ENCODE measurements at regions not wholly inside any gene's neighbourhood (a gene's known extent, or its start where the extent isn't known, plus 50 kb on each side); places are given as distances from the start of the nearest gene placed in this dataset.

DNA sequence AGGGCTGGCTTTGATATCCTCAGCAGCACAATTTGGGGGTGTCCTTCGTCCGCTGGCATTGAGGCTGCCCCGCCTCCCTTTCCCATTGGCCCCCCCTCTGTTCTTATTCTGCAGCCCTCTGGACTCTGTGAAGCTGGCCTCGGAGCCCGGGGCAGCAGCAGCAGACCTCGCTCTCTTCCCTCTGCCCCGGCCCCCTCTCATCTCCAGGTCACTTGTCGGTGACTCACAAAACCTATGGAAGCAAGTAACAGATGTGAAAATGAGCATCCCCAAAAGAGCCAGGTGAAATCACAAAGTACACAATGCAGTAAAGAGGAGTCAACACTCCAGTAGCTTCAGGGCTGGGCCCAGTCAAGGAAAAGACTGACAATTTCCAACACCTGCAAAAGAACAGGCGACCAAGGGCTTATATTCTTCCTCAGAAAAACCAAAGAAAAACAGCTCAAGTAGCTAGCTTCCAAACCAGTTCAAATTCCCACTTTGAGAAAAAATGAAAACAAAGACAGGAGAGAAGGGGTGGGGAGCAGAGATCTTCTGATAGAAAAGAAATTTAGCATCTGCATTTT, 97.5 kb downstream of the ZNF608 start:
- Histone ChIP-seq H3K9me3 (no peaks in the 10 kb centered on the region), H3K4me3 (no peak overlapping the region), H3K36me3 (ENCODE audit: low read depth) (no peaks in the 10 kb centered on the region), H3K4me1 (ENCODE audit: low read depth) (peaks cover 36% of the 10 kb centered on the region)
- DNase-seq (no peak), ATAC-seq (no peak)
- TF ChIP-seq, protein P1, sequence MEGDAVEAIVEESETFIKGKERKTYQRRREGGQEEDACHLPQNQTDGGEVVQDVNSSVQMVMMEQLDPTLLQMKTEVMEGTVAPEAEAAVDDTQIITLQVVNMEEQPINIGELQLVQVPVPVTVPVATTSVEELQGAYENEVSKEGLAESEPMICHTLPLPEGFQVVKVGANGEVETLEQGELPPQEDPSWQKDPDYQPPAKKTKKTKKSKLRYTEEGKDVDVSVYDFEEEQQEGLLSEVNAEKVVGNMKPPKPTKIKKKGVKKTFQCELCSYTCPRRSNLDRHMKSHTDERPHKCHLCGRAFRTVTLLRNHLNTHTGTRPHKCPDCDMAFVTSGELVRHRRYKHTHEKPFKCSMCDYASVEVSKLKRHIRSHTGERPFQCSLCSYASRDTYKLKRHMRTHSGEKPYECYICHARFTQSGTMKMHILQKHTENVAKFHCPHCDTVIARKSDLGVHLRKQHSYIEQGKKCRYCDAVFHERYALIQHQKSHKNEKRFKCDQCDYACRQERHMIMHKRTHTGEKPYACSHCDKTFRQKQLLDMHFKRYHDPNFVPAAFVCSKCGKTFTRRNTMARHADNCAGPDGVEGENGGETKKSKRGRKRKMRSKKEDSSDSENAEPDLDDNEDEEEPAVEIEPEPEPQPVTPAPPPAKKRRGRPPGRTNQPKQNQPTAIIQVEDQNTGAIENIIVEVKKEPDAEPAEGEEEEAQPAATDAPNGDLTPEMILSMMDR (IDR thresholded peaks at IDR 0.05), result no peak
- intact Hi-C loops (cut with DNase I, micrococcal nuclease), result no loop called here

DNA sequence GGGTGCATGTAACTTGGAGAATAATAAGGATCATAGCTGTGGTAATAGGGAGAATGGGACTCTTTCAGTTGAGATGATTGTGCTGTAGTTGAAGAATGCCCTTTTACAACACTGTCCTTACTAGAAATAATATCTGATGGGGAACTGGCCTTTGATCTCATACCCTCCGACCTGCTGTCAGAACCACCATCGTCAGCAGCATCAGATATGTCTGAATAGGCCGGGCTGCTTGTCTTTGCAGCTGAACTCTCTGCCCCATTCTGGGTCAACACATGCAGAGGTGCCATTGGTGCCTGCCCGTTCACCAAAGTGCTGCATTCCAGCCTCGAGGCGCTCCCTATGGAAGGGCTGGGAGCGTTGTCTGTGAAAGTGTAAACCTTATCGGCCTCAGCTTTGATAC, 99.1 kb downstream of the ZNF608 start:
- Histone ChIP-seq H3K36me3 (ENCODE audit: low read depth) (no peaks in the 10 kb centered on the region), H3K4me3 (no peak overlapping the region), H3K9me3 (no peaks in the 10 kb centered on the region), H3K4me1 (ENCODE audit: low read depth) (peaks cover 30% of the 10 kb centered on the region)
- TF ChIP-seq, protein P1 (IDR thresholded peaks at IDR 0.05), result no peak
- ATAC-seq (no peak), DNase-seq (no peak)
- intact Hi-C loops (cut with DNase I, micrococcal nuclease), result no loop called here

DNA sequence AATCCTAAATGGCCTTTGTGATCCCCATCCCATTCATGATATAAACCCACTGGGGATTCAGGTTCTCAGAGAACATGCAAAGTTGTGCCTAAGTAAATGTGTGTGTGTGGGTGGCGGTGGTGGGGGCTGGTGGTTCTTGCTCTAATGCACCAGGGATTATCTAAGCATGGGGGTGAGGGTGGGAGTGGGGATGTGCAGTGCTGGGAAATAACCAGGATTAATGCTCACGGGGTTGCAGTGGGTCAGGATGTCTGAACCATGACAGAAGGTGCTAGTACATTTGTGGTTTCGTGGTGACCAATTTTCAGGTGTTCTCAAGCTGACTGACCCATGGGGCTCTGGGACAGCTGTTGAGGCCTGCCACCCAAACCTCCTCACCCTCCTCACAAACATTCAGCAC, 101.0 kb downstream of the ZNF608 start:
- intact Hi-C loops (cut with DNase I, micrococcal nuclease), result no loop called here
- ATAC-seq, result no peak
- TF ChIP-seq, protein P1 (IDR thresholded peaks at IDR 0.05), result no peak

DNA sequence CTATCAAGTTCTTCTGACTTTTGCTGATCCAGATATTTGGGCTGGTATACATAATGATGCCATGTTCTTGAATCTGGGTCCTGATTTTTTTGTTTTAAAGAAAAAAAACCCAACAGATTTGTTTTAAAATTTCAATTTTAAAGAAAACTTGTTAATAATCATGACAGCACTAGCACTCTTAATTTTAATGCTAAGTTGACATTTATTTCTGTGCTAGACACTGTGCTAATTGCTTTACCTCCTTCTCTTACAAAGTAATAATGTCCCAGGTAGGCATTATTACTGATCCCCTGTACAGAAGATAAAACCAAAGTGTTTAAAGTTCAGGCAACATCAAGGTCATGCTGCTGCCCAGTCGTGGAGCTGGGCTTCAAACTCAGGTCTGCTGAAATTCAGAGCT, 101.9 kb downstream of the ZNF608 start:
- DNase-seq, result no peak
- TF ChIP-seq, protein P1 (IDR thresholded peaks at IDR 0.05), result no peak
- Histone ChIP-seq H3K4me3 (no peak overlapping the region), H3K36me3 (ENCODE audit: low read depth) (no peaks in the 10 kb centered on the region), H3K9me3 (no peaks in the 10 kb centered on the region), H3K4me1 (ENCODE audit: low read depth) (peaks cover 9% of the 10 kb centered on the region)
- intact Hi-C loops (cut with DNase I, micrococcal nuclease), result no loop called here
- ATAC-seq, result no peak

More for the DNA sequence above, 101.0 kb downstream of the ZNF608 start:
- H3K4me1 ChIP-seq (ENCODE audit: low read depth), result peaks cover 17% of the 10 kb centered on the region
- no peaks in the 10 kb centered on the region for H3K9me3 ChIP-seq
- H3K36me3 ChIP-seq (ENCODE audit: low read depth), result no peaks in the 10 kb centered on the region
- H3K4me3 ChIP-seq, result no peak overlapping the region
- DNase-seq, result no peak

GRCh38 chr5:124644138-124644537, 102.3 kb downstream of the ZNF608 start:
- Histone ChIP-seq H3K4me1 (ENCODE audit: low read depth) (peaks cover 5% of the 10 kb centered on the region), H3K4me3 (no peak overlapping the region), H3K36me3 (ENCODE audit: low read depth) (no peaks in the 10 kb centered on the region), H3K9me3 (no peaks in the 10 kb centered on the region)
- ATAC-seq, result no peak
- intact Hi-C loops (cut with DNase I, micrococcal nuclease), result no loop called here
- TF ChIP-seq, protein P1 (IDR thresholded peaks at IDR 0.05), result no peak
- no peak for DNase-seq

- Histone ChIP-seq H3K4me3 (no peak overlapping the region), H3K9me3 (no peaks in the 10 kb centered on the region), H3K36me3 (ENCODE audit: low read depth) (no peaks in the 10 kb centered on the region), H3K4me1 (ENCODE audit: low read depth) (no peaks in the 10 kb centered on the region)
- intact Hi-C loops (cut with DNase I, micrococcal nuclease), result no loop called here
- ATAC-seq (no peak), DNase-seq (no peak)
- TF ChIP-seq, protein P1 (IDR thresholded peaks at IDR 0.05), result no peak
Observed at GRCh38 chr5:124643336-124643735, 103.1 kb downstream of the ZNF608 start.

Data from mucosa of descending colon (tissue), 3 donors.